Lung (tissue), 11 donors: ENCODE measurements at regions not wholly inside any gene's neighbourhood (a gene's known extent, or its start where the extent isn't known, plus 50 kb on each side); places are given as distances from the start of the nearest gene placed in this dataset.

Experiments
- ATAC-seq: fragments of 200-7000 bp; cut with Tn5 transposase; one replicate; pipeline ENCODE4 v1.9.1; 2020; ENCODE audit warnings: moderate number of reproducible peaks; ENCODE audit not compliant: insufficient read depth, low FRiP score
- DNase-seq, 3 donors: peaks; one replicate each; pipeline ENCODE4 v3.0.0-alpha.2; 2013 to 2017
- H3K27ac ChIP-seq, 2 donors: one replicate each; pipeline ENCODE4 v1.5.1; 2013; ENCODE audit warnings: mild to moderate bottlenecking in 2 of 2, moderate library complexity in 2 of 2, control low read depth in 1 of 2, inconsistent platforms in 1 of 2, low read depth in 1 of 2, low read length in 1 of 2
- H3K27me3 ChIP-seq, 3 donors: one replicate each; pipeline ENCODE4 v1.5.1; 2013; ENCODE audit warnings: low read length in 2 of 3; ENCODE audit not compliant: control insufficient read depth in 3 of 3, insufficient read depth in 3 of 3
- H3K36me3 ChIP-seq, 4 donors: one replicate each; pipeline ENCODE4 v1.5.1; 2013; ENCODE audit warnings: low read length in 4 of 4, mild to moderate bottlenecking in 1 of 4, moderate library complexity in 1 of 4; ENCODE audit not compliant: control insufficient read depth in 4 of 4, insufficient read depth in 4 of 4
- H3K4me1 ChIP-seq, 5 donors: one replicate each; pipeline ENCODE4 v1.5.1; 2013; ENCODE audit warnings: low read length in 5 of 5, mild to moderate bottlenecking in 2 of 5, moderate library complexity in 1 of 5; ENCODE audit not compliant: control insufficient read depth in 5 of 5, insufficient read depth in 5 of 5
- H3K4me3 ChIP-seq: one replicate; pipeline ENCODE4 v1.5.1; 2013; ENCODE audit warnings: mild to moderate bottlenecking, control low read depth, moderate library complexity
- H3K9ac ChIP-seq, 2 donors: one replicate each; pipeline ENCODE4 v1.5.1; 2013; ENCODE audit warnings: low read length in 2 of 2, control low read depth in 1 of 2; ENCODE audit not compliant: insufficient read depth in 1 of 2
- H3K9me3 ChIP-seq, 4 donors: one replicate each; pipeline ENCODE4 v1.5.1; 2013; ENCODE audit warnings: low read length in 3 of 4, mild to moderate bottlenecking in 1 of 4, moderate library complexity in 1 of 4; ENCODE audit not compliant: control insufficient read depth in 4 of 4, insufficient read depth in 3 of 4
- WGBS, 2 donors: extraction: QIAGEN DNeasy Blood & Tissue Kit; methylation state at CpG; one replicate each; pipeline ENCODE4 v1.1.7; 2013; 5-methylcytosine and 5-hydroxymethylcytosine counted together
- TF ChIP-seq, protein P1 (sequence below): IDR thresholded peaks from 2 replicates; pipeline ENCODE4 v1.5.1; 2012; ENCODE audit warnings: mild to moderate bottlenecking; ENCODE audit errors: control extremely low read depth, extremely low read depth
- donor health status: control.
- donor health status: control.
- donor health status: Bipolar disorder and iron deficiency.
- donor health status: healthy.
- donor health status: DM: yes; HTN: yes; CAD: no.

DNA sequence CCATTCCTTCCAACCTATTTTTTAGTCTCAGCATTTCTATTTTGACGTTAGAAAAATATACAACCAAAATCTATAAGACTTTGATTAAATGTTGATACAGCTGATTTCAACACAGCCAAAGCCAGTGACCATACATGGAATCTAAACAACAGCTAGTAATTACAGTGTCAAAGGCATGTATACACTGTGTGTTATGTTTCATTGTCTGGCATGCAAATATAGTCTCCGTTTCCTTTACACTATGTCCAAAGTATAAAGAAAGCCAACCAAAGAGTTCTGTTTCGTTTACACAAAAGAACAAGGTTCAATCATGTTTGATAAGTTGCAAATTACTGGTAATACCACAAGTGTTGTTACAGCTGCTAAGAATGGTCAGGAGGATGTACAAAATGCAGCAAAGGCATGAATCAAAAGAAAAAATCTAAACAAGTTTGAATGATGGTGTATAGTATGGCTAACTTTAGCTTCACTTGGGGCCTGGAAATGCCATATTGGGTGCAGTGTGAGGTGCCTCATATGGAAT is 268.3 kb upstream of the FERD3L start:
- H3K36me3 ChIP-seq: no peaks in the 10 kb centered on the region
- no peak overlapping the region for H3K27ac ChIP-seq
- H3K27me3 ChIP-seq: no peaks in the 10 kb centered on the region
- no peak overlapping the region for H3K9ac ChIP-seq
- peaks cover 0 to 11% (median 0%) of the 10 kb centered on the region in 5 donors for H3K4me1 ChIP-seq
- peak in 2 of 3 donors; percentile 49 to 54 for DNase-seq
- H3K4me3 ChIP-seq: no peak overlapping the region
- TF ChIP-seq, protein P1, sequence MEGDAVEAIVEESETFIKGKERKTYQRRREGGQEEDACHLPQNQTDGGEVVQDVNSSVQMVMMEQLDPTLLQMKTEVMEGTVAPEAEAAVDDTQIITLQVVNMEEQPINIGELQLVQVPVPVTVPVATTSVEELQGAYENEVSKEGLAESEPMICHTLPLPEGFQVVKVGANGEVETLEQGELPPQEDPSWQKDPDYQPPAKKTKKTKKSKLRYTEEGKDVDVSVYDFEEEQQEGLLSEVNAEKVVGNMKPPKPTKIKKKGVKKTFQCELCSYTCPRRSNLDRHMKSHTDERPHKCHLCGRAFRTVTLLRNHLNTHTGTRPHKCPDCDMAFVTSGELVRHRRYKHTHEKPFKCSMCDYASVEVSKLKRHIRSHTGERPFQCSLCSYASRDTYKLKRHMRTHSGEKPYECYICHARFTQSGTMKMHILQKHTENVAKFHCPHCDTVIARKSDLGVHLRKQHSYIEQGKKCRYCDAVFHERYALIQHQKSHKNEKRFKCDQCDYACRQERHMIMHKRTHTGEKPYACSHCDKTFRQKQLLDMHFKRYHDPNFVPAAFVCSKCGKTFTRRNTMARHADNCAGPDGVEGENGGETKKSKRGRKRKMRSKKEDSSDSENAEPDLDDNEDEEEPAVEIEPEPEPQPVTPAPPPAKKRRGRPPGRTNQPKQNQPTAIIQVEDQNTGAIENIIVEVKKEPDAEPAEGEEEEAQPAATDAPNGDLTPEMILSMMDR: no peak
- H3K9me3 ChIP-seq: no peaks in the 10 kb centered on the region
- no peak for ATAC-seq
- WGBS, 2 donors: 55 to 72% methylated on average over 3 of the region's 3 CpGs

DNA sequence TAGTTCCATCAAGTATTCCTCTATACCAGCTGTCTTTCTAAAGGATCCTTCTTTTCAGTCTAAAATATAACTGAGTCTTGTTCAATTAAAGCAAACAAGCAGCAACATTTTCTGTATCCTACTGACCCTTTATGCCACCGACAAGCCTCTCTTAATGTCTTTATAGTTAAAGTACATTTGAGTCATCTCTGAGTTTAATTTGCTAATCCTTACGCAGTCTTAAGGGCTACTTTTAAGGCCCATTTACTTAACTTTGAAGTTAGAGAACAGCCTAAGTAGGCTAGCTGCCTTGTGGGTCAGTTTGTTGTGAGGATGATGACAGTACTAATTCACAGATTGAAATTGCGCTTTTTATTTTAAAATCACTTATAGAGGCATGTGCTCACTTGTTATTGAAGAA is 265.5 kb upstream of the FERD3L start:
- H3K9ac ChIP-seq: no peak overlapping the region
- 73 to 87% methylated on average over 3 of the region's 3 CpGs for WGBS, 2 donors
- no peaks in the 10 kb centered on the region for H3K36me3 ChIP-seq
- no peaks in the 10 kb centered on the region for H3K27me3 ChIP-seq
- no peaks in the 10 kb centered on the region for H3K9me3 ChIP-seq
- no peak overlapping the region for H3K27ac ChIP-seq
- TF ChIP-seq, protein P1: no peak
- peaks cover 0 to 11% (median 0%) of the 10 kb centered on the region in 5 donors for H3K4me1 ChIP-seq
- DNase-seq (no peak), ATAC-seq (no peak)
- H3K4me3 ChIP-seq: no peak overlapping the region

DNA sequence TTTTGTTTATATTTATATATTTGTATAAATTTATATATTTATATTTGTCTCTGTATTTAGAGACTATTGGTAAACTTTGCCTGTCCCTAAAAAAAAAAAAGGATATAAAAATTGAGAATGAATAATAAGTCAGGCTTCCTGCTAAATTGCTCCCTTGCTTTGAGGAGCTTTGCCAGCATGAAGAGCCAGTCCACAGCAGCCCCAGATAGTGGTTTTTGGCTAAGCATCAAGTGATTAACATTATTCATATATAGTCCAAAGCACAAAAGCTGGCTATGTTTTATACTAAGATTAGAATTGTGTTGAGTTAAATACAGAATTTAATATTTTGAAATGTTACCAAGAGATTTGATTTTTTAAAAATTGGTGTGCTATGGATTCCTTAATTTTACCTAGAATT is 264.9 kb upstream of the FERD3L start:
- H3K4me1 ChIP-seq: peaks cover 0 to 11% (median 0%) of the 10 kb centered on the region in 5 donors
- H3K4me3 ChIP-seq: no peak overlapping the region
- H3K9ac ChIP-seq: no peak overlapping the region
- TF ChIP-seq, protein P1: no peak
- no peak overlapping the region for H3K27ac ChIP-seq
- no peaks in the 10 kb centered on the region for H3K27me3 ChIP-seq
- DNase-seq: peak in 1 of 3 donors; percentile 35
- no peak for ATAC-seq
- no peaks in the 10 kb centered on the region for H3K9me3 ChIP-seq
- H3K36me3 ChIP-seq: no peaks in the 10 kb centered on the region

DNA sequence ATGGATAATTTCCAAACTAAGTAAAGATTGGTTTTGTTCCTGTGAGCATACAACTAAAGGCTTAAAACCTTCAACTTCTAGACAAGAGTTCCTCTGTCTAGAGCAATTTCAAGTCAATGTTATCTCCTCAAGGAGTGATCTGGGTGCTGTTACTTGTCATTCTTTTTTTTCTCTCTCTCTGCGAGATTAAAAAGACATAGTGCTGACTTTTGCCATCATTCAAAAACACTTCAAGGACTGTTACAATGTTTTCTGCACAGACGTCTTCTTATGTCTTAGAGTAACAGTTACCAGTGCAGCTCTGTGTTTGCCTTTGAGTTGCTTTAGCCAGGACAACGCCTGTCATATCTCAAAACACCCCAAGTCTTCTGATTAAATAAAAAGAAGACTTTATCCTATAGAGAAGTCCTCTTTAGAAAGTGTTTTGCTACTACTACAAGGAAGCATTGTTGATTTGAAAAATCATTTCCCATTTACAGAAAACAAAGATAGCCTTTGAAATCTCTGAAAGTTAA is 263.5 kb upstream of the FERD3L start:
- no peak overlapping the region for H3K27ac ChIP-seq
- H3K9me3 ChIP-seq: no peaks in the 10 kb centered on the region
- peaks cover 0 to 10% (median 0%) of the 10 kb centered on the region in 5 donors for H3K4me1 ChIP-seq
- 46 to 70% methylated on average over 3 of the region's 3 CpGs for WGBS, 2 donors
- H3K27me3 ChIP-seq: no peaks in the 10 kb centered on the region
- no peak overlapping the region for H3K9ac ChIP-seq
- DNase-seq: no peak
- ATAC-seq: no peak
- no peaks in the 10 kb centered on the region for H3K36me3 ChIP-seq
- no peak overlapping the region for H3K4me3 ChIP-seq
- TF ChIP-seq, protein P1: no peak
